ENCODE measurements at regions not wholly inside any gene's neighbourhood (a gene's known extent, or its start where the extent isn't known, plus 50 kb on each side); places are given as distances from the start of the nearest gene placed in this dataset.

DNA sequence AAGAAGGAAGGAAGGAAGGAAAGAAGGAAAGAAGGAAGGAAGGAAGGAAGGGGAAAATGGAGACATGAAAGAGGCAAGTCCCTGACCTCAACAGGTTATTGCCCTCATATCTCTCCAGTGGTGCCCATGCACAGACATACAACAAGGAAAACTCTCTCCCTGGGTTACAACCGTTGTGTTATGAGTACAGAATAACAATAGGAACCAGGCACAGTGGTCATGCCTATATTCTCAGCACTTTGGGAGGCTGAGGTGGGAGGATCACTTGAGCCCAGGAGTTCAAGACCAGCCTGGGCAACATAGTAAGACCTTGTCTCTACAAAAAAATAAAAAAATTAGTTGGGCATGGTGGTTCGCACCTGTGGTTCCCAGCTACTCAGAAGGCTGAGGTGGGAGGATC lies 139.4 kb upstream of the HMGA2 start:
- no TSS peak for BruUV-seq (replicated peaks)
- no peaks in the 10 kb centered on the region for H3K36me3 ChIP-seq (ENCODE audit: control insufficient read depth in 1 of 2, insufficient read depth in 2 of 2, low read length in 2 of 2)
- no peaks in the 10 kb centered on the region for H3K9me2 ChIP-seq (ENCODE audit: insufficient read depth)
- H3K4me1 ChIP-seq (ENCODE audit: control insufficient read depth in 1 of 2, insufficient read depth in 2 of 2, low read length in 2 of 2): peaks cover 0 to 16% of the 10 kb centered on the region in 2 experiments; a peak in 2 of 4 replicates
- no peaks in the 10 kb centered on the region for H3K27me3 ChIP-seq (ENCODE audit: insufficient read depth, low read length)
- DNase-seq (ENCODE audit: low read depth, low spot score): no peak
- H3K4me3 ChIP-seq (replicated peaks in 1 of 2; ENCODE audit: low read depth in 1 of 2, low read length in 2 of 2): no peak overlapping the region
- ChIA-PET CTCF (no interaction called here), RAD21 (ENCODE audit: low non-redundant PET in 1 of 2, low total read pairs in 2 of 2, uncharacterized antibody in 2 of 2, unreplicated experiment in 2 of 2) (interaction anchor here in 1 of 2 experiments (0.7 kb wide), 1 partner anchor 10 kb away, joined by 4 read pairs; no protein-coding TSS in a partner anchor), POLR2A (interaction anchor here (1.6 kb wide), 1 partner anchor 83 kb away, joined by 3 read pairs; no protein-coding TSS in a partner anchor)
- H3K27ac ChIP-seq (ENCODE audit: low read depth, low read length): no peak overlapping the region
- ATAC-seq: 0 out of 2 replicates have a peak, but pooled peaks have one; percentile 9
- TF ChIP-seq, protein P1, sequence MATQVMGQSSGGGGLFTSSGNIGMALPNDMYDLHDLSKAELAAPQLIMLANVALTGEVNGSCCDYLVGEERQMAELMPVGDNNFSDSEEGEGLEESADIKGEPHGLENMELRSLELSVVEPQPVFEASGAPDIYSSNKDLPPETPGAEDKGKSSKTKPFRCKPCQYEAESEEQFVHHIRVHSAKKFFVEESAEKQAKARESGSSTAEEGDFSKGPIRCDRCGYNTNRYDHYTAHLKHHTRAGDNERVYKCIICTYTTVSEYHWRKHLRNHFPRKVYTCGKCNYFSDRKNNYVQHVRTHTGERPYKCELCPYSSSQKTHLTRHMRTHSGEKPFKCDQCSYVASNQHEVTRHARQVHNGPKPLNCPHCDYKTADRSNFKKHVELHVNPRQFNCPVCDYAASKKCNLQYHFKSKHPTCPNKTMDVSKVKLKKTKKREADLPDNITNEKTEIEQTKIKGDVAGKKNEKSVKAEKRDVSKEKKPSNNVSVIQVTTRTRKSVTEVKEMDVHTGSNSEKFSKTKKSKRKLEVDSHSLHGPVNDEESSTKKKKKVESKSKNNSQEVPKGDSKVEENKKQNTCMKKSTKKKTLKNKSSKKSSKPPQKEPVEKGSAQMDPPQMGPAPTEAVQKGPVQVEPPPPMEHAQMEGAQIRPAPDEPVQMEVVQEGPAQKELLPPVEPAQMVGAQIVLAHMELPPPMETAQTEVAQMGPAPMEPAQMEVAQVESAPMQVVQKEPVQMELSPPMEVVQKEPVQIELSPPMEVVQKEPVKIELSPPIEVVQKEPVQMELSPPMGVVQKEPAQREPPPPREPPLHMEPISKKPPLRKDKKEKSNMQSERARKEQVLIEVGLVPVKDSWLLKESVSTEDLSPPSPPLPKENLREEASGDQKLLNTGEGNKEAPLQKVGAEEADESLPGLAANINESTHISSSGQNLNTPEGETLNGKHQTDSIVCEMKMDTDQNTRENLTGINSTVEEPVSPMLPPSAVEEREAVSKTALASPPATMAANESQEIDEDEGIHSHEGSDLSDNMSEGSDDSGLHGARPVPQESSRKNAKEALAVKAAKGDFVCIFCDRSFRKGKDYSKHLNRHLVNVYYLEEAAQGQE (IDR thresholded peaks at IDR 0.05; ENCODE audit: low read depth): no peak
- no peak for TF ChIP-seq ZNF274 (IDR thresholded peaks at IDR 0.05; ENCODE audit: low read depth, low read length)
- no peak for TF ChIP-seq JUND (IDR thresholded peaks at IDR 0.05)
- TF ChIP-seq SIN3A (IDR thresholded peaks at IDR 0.05; ENCODE audit: low read depth): no peak
- TF ChIP-seq ELF1 (IDR thresholded peaks at IDR 0.05; ENCODE audit: borderline replicate concordance, low read depth): no peak
- TF ChIP-seq FOSL1 (IDR thresholded peaks at IDR 0.05; ENCODE audit: low read depth): no peak
- no peak for TF ChIP-seq EZH2phosphoT487 (IDR thresholded peaks at IDR 0.05; ENCODE audit: borderline replicate concordance)
- TF ChIP-seq, protein P2, sequence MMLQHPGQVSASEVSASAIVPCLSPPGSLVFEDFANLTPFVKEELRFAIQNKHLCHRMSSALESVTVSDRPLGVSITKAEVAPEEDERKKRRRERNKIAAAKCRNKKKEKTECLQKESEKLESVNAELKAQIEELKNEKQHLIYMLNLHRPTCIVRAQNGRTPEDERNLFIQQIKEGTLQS (IDR thresholded peaks at IDR 0.05): no peak
- no peak for TF ChIP-seq POLR2A (IDR thresholded peaks at IDR 0.05; ENCODE audit: borderline replicate concordance, extremely low read depth, insufficient read depth, insufficient read length)
- no peak for TF ChIP-seq CEBPB (IDR thresholded peaks at IDR 0.05; ENCODE audit: low read depth)
- TF ChIP-seq, protein P3, sequence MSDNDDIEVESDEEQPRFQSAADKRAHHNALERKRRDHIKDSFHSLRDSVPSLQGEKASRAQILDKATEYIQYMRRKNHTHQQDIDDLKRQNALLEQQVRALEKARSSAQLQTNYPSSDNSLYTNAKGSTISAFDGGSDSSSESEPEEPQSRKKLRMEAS (IDR thresholded peaks at IDR 0.05): no peak
- no peak for TF ChIP-seq ZFX (IDR thresholded peaks at IDR 0.05)
- TF ChIP-seq EZH2 (IDR thresholded peaks at IDR 0.05): no peak
- no peak for TF ChIP-seq RAD21 (IDR thresholded peaks at IDR 0.05; ENCODE audit: low read depth)
- no peak for TF ChIP-seq TCF7L2 (IDR thresholded peaks at IDR 0.05; ENCODE audit: borderline replicate concordance, extremely low read depth, insufficient read depth, insufficient read length)
- no peak for TF ChIP-seq CBX3 (IDR thresholded peaks at IDR 0.05; ENCODE audit: low read depth)
- no peak for TF ChIP-seq YY1 (IDR thresholded peaks at IDR 0.05; ENCODE audit: extremely low read depth, insufficient replicate concordance, low read depth, low read length)
- TF ChIP-seq, protein P4, sequence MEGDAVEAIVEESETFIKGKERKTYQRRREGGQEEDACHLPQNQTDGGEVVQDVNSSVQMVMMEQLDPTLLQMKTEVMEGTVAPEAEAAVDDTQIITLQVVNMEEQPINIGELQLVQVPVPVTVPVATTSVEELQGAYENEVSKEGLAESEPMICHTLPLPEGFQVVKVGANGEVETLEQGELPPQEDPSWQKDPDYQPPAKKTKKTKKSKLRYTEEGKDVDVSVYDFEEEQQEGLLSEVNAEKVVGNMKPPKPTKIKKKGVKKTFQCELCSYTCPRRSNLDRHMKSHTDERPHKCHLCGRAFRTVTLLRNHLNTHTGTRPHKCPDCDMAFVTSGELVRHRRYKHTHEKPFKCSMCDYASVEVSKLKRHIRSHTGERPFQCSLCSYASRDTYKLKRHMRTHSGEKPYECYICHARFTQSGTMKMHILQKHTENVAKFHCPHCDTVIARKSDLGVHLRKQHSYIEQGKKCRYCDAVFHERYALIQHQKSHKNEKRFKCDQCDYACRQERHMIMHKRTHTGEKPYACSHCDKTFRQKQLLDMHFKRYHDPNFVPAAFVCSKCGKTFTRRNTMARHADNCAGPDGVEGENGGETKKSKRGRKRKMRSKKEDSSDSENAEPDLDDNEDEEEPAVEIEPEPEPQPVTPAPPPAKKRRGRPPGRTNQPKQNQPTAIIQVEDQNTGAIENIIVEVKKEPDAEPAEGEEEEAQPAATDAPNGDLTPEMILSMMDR (IDR thresholded peaks at IDR 0.05 in 2 of 3, conservative IDR thresholded peaks at IDR 0.05 in 1 of 3; ENCODE audit: borderline replicate concordance in 1 of 3, insufficient read depth in 1 of 3, low read depth in 2 of 3, low read length in 2 of 3): no peak
- H3K9me3 ChIP-seq (ENCODE audit: control insufficient read depth in 1 of 2, insufficient read depth in 1 of 2, low read depth in 1 of 2, low read length in 2 of 2): no peaks in the 10 kb centered on the region
- no peaks in the 10 kb centered on the region for H3K79me2 ChIP-seq (ENCODE audit: insufficient read depth, low read length)
- H3K9ac ChIP-seq (ENCODE audit: low read length): no peak overlapping the region
- no peaks in the 10 kb centered on the region for H4K20me1 ChIP-seq (ENCODE audit: insufficient read depth)
- H2AFZ ChIP-seq (ENCODE audit: low read depth, low read length, poor library complexity, severe bottlenecking): no peak overlapping the region
- H3K4me2 ChIP-seq (ENCODE audit: low read length): no peak overlapping the region
- intact Hi-C loops (cut with micrococcal nuclease): no loop called here

Data from HCT116 (cell line).